ENCODE measurements at regions not wholly inside any gene's neighbourhood (a gene's known extent, or its start where the extent isn't known, plus 50 kb on each side); places are given as distances from the start of the nearest gene placed in this dataset.

DNA sequence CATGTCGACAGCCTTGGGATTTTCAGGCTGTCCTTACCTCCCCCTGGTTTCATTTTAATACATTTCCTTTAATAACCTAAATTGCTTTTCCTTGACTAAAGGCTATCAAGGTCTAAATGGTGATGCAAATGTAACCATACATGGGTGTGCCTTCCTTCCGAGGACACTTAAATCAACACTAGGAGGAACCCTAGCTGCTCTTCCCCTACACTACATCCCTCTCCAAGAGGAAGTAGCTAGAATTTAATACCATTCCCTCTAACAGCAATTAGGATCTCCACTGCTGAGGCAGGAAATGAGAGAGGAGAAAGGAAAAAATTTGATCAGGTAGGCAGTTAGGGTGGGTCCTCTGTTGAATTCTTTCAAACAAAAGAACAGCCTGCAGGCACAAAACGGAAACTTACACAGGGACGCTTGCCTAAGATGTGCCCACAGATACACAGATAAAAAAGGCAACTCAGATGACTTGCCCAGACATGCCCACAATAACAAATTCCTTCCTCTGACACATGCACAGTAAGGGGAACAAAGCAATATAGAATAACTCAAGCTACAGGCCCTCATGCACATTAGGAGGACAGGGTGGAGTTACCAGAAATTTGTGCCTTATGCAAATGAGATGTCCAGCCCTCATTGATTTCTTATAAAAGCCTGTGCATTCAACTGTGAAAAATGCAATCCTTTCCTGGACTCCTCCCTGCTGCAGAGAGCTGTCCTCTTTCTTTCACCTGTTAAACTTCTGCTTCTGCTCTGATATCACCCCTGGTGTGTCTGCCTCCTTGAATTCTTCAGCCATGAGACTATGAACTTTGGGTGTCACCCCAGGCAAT, 1024.4 kb upstream of the CADM2 start:
- TF ChIP-seq, protein P1, sequence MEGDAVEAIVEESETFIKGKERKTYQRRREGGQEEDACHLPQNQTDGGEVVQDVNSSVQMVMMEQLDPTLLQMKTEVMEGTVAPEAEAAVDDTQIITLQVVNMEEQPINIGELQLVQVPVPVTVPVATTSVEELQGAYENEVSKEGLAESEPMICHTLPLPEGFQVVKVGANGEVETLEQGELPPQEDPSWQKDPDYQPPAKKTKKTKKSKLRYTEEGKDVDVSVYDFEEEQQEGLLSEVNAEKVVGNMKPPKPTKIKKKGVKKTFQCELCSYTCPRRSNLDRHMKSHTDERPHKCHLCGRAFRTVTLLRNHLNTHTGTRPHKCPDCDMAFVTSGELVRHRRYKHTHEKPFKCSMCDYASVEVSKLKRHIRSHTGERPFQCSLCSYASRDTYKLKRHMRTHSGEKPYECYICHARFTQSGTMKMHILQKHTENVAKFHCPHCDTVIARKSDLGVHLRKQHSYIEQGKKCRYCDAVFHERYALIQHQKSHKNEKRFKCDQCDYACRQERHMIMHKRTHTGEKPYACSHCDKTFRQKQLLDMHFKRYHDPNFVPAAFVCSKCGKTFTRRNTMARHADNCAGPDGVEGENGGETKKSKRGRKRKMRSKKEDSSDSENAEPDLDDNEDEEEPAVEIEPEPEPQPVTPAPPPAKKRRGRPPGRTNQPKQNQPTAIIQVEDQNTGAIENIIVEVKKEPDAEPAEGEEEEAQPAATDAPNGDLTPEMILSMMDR (IDR thresholded peaks at IDR 0.05): no peak
- TF ChIP-seq POLR2A (IDR thresholded peaks at IDR 0.05): no peak
